HG03196 (cell line): ENCODE measurements at regions not wholly inside any gene's neighbourhood (a gene's known extent, or its start where the extent isn't known, plus 50 kb on each side); places are given as distances from the start of the nearest gene placed in this dataset.
"Not testable (repeated sequence)": the region's sequence is repeated elsewhere in the genome, so short reads cannot be mapped to it uniquely, and the experiment has no call there.

ENCODE experiments used
- ATAC-seq: cut with Tn5 transposase; IDR thresholded peaks from one replicate; pipeline ENCODE4 v1.9.1; 2021; ENCODE audit not compliant: unreplicated experiment

GRCh38 chr4:66568001-66568400 lies 897.7 kb upstream of the EPHA5 start:
- ATAC-seq: no peak

GRCh38 chr4:66567551-66567950 lies 897.3 kb upstream of the EPHA5 start:
- ATAC-seq: no peak

GRCh38 chr4:66565801-66566200 lies 895.5 kb upstream of the EPHA5 start:
- ATAC-seq: no peak

GRCh38 chr4:66564901-66565651 lies 894.8 kb upstream of the EPHA5 start:
- ATAC-seq: no peak

GRCh38 chr4:66562276-66562806 lies 892.1 kb upstream of the EPHA5 start:
- ATAC-seq: no peak

GRCh38 chr4:66561465-66562053 lies 891.3 kb upstream of the EPHA5 start:
- not testable (repeated sequence) for ATAC-seq

GRCh38 chr4:66558651-66559050 lies 888.4 kb upstream of the EPHA5 start:
- ATAC-seq: no peak

GRCh38 chr4:66556651-66557278 lies 886.5 kb upstream of the EPHA5 start:
- no peak for ATAC-seq

- no peak for ATAC-seq
Observed at GRCh38 chr4:66555301-66555700, 885.0 kb upstream of the EPHA5 start.

- ATAC-seq: no peak
Observed at GRCh38 chr4:66554826-66555225, 884.5 kb upstream of the EPHA5 start.

GRCh38 chr4:66545301-66545700 lies 875.0 kb upstream of the EPHA5 start:
- not testable (repeated sequence) for ATAC-seq

- no peak for ATAC-seq
Observed at GRCh38 chr4:66544281-66544680, 874.0 kb upstream of the EPHA5 start.

- no peak for ATAC-seq
Observed at GRCh38 chr4:66539745-66540144, 869.5 kb upstream of the EPHA5 start.

- no peak for ATAC-seq
Observed at GRCh38 chr4:66524781-66525180, 854.5 kb upstream of the EPHA5 start.

GRCh38 chr4:66522244-66522643 lies 852.0 kb upstream of the EPHA5 start:
- no peak for ATAC-seq

GRCh38 chr4:66516940-66517339 lies 846.7 kb upstream of the EPHA5 start:
- ATAC-seq: no peak

- ATAC-seq: no peak
Observed at GRCh38 chr4:66506985-66507384, 836.7 kb upstream of the EPHA5 start.

GRCh38 chr4:66501997-66502396 lies 831.7 kb upstream of the EPHA5 start:
- no peak for ATAC-seq

- no peak for ATAC-seq
Observed at GRCh38 chr4:66490729-66491128, 820.4 kb upstream of the EPHA5 start.

- no peak for ATAC-seq
Observed at GRCh38 chr4:66489783-66490452, 819.6 kb upstream of the EPHA5 start.

GRCh38 chr4:66489370-66489769 lies 819.1 kb upstream of the EPHA5 start:
- ATAC-seq: no peak

- ATAC-seq: no peak
Observed at GRCh38 chr4:66486068-66486467, 815.8 kb upstream of the EPHA5 start.
